ENCODE measurements at regions not wholly inside any gene's neighbourhood (a gene's known extent, or its start where the extent isn't known, plus 50 kb on each side); places are given as distances from the start of the nearest gene placed in this dataset.

- H3K4me1 ChIP-seq: peaks cover 0 to 3% (median 0%) of the 10 kb centered on the region in 4 donors
- no peaks in the 10 kb centered on the region for H3K9me3 ChIP-seq
- H3K36me3 ChIP-seq: no peaks in the 10 kb centered on the region
- 65% methylated on average over 2 of the region's 2 CpGs for WGBS (ENCODE audit: insufficient coverage, low coverage, low lambda C conversion rate, missing lambda C conversion rate)
- TF ChIP-seq POLR2A (IDR thresholded peaks at IDR 0.05): no peak
- TF ChIP-seq, protein P1, sequence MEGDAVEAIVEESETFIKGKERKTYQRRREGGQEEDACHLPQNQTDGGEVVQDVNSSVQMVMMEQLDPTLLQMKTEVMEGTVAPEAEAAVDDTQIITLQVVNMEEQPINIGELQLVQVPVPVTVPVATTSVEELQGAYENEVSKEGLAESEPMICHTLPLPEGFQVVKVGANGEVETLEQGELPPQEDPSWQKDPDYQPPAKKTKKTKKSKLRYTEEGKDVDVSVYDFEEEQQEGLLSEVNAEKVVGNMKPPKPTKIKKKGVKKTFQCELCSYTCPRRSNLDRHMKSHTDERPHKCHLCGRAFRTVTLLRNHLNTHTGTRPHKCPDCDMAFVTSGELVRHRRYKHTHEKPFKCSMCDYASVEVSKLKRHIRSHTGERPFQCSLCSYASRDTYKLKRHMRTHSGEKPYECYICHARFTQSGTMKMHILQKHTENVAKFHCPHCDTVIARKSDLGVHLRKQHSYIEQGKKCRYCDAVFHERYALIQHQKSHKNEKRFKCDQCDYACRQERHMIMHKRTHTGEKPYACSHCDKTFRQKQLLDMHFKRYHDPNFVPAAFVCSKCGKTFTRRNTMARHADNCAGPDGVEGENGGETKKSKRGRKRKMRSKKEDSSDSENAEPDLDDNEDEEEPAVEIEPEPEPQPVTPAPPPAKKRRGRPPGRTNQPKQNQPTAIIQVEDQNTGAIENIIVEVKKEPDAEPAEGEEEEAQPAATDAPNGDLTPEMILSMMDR (IDR thresholded peaks at IDR 0.05): no peak
- H3K27ac ChIP-seq: no peak overlapping the region
- no peaks in the 10 kb centered on the region for H3K27me3 ChIP-seq
- DNase-seq (no peak), ATAC-seq (no peak)
- intact Hi-C loops (cut with DNase I): no loop called here
- no peak overlapping the region for H3K4me3 ChIP-seq
Observed at GRCh38 chr1:81242103-81242502, 558.6 kb upstream of the ADGRL2 start.

GRCh38 chr1:81238129-81238528 is 562.6 kb upstream of the ADGRL2 start:
- H3K9me3 ChIP-seq: no peaks in the 10 kb centered on the region
- peak in 2 of 4 donors; percentile 12 to 21 for ATAC-seq
- H3K27me3 ChIP-seq: no peaks in the 10 kb centered on the region
- TF ChIP-seq, protein P1 (IDR thresholded peaks at IDR 0.05): no peak
- TF ChIP-seq POLR2A (IDR thresholded peaks at IDR 0.05): no peak
- H3K36me3 ChIP-seq: no peaks in the 10 kb centered on the region
- no peak for DNase-seq
- peak overlapping the region in 2 of 3 donors; percentile 31 to 42 for H3K4me3 ChIP-seq
- WGBS (ENCODE audit: insufficient coverage, low coverage, low lambda C conversion rate, missing lambda C conversion rate): 23% methylated on average over 3 of the region's 3 CpGs
- peaks cover 0 to 3% (median 0%) of the 10 kb centered on the region in 4 donors for H3K4me1 ChIP-seq
- intact Hi-C loops (cut with DNase I): no loop called here
- H3K27ac ChIP-seq: no peak overlapping the region

- Histone ChIP-seq H3K4me1 (peaks cover 0 to 3% (median 0%) of the 10 kb centered on the region in 4 donors), H3K9me3 (no peaks in the 10 kb centered on the region), H3K27ac (no peak overlapping the region), H3K36me3 (no peaks in the 10 kb centered on the region), H3K4me3 (peak overlapping the region in 2 of 3 donors; percentile 31 to 42), H3K27me3 (no peaks in the 10 kb centered on the region)
- intact Hi-C loops (cut with DNase I): no loop called here
- TF ChIP-seq, protein P1 (IDR thresholded peaks at IDR 0.05): no peak
- TF ChIP-seq POLR2A (IDR thresholded peaks at IDR 0.05): no peak
- ATAC-seq (peak; percentile 40 to 76 (median 62)), DNase-seq (no peak)
- 24% methylated on average over 8 of the region's 8 CpGs for whole genome bisulfite sequencing (ENCODE audit: insufficient coverage, low coverage, low lambda C conversion rate, missing lambda C conversion rate)
Observed at GRCh38 chr1:81237473-81238089, 563.2 kb upstream of the ADGRL2 start.

DNA sequence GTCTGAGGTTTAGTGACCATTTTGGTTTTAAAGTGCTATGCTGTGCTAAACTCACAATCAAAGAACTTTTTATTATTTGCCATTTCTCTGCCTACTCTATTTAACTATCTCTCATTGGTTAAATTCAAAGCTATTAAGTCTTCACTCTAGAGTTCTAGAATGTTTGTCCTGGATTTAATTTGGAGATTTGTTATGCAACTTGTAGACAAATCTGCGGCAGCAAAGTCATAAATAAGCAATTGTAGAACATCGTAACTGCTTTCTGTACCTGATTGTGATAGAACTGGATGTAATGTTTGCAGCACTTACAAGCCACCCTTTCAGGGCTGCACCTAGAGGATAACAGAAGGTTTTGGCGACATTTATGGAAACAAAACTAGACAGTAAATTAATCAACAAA is 566.5 kb upstream of the ADGRL2 start:
- ATAC-seq (no peak), DNase-seq (no peak)
- intact Hi-C loops (cut with DNase I): no loop called here
- TF ChIP-seq, protein P1 (IDR thresholded peaks at IDR 0.05): no peak
- Histone ChIP-seq H3K36me3 (no peaks in the 10 kb centered on the region), H3K27me3 (no peaks in the 10 kb centered on the region), H3K9me3 (no peaks in the 10 kb centered on the region), H3K4me3 (no peak overlapping the region), H3K27ac (no peak overlapping the region), H3K4me1 (peaks cover 0 to 3% (median 0%) of the 10 kb centered on the region in 4 donors)
- WGBS (ENCODE audit: insufficient coverage, low coverage, low lambda C conversion rate, missing lambda C conversion rate): 62% methylated on average over 3 of the region's 3 CpGs

Measured in right lobe of liver (tissue), 6 donors.